Stimulated activated CD8-positive, alpha-beta memory T cell treated with anti-CD3 and anti-CD28 coated beads, Interleukin-2, amount 100 ng/mL, for 1 hour (primary cell): ENCODE measurements at regions not wholly inside any gene's neighbourhood (a gene's known extent, or its start where the extent isn't known, plus 50 kb on each side); places are given as distances from the start of the nearest gene placed in this dataset.
A peak's percentile ranks its signal among the peaks of the same experiment; 100 is the strongest.

Experiments used
- DNase-seq, 2 donors: peaks; one replicate each; pipeline ENCODE4 v3.0.0-alpha.2; 2020; ENCODE audit warnings: low read depth in 2 of 2

DNA sequence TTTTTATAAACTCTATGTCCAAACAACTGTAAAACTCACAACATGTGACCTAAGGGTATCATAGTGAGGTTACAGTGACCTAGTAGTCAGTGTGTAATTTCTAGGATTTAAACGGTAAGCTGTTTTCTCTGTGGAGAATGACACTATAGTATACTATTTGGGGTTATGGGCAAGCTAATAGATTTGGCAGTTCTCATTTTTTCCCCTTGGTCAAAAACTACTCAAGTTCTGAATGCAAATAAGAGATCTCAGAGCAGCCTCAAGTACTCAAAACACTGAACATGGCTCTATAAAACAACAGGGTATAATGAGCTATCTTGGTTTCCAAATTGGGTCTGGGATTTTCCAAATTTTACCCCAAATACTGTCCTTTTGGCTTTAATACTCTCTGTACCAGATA, 88.5 kb upstream of the HMCN1 start:
- no peak for DNase-seq

DNA sequence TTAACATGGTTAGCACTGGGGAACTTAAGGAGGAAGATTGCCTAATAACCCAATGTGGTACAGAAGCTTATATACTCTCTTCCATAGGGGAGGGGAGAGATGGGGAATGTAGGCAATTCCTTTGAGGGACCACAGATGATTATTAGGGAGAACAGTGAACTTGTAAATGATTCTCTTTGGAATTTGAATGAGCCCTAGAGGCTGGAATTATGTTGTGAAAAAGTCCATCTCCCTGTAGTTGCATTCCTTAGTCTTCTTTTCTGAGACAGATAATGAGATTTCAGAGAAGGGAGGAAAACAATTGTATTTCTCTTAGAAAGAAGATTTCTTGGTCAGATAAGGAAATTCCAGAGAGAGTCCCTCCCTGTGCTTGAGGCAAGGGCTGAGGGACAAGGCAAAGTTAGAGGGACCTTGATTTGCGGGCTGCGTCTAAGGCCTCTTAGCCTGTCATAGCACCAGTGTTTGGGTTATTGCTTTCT, 89.0 kb upstream of the HMCN1 start:
- no peak for DNase-seq

DNA sequence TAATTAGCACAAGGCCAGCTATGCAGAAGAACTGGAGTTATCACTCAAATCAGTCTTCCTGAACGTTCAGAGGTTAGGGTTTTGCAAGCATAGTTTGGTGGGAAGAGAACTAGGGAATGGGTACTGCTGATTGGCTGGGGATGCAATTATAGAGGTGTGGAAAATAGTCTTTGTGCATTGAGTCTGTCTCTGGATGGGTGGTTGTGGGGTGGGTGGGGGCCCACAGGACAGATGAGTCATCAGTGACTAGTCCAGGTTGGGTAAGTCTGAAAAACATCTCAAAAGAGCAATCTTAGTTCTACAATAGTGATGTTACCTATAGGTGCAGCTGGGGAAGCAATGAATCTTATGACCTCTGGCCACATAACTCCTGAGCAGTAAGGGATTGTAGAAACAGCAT, 89.7 kb upstream of the HMCN1 start:
- no peak for DNase-seq

DNA sequence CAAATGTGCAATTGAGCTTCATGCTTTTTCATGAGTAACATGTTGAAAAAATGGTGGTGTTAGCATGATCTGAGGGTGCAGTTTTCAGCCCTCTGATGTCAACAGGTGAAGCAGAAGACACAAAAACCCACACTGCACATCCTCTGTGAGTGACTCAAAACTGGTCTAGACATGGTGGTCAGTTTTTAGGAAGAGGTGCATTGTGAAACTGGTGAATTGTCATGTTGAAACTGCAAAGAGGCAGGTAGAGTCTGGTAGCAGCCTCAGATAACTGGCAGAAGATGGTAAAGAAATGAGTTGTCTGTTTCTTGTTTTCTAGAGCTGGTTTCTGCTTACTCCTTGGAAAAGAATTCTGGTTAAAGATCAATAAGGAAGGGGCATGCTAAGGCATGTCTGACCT, 97.3 kb upstream of the HMCN1 start:
- no peak for DNase-seq

DNA sequence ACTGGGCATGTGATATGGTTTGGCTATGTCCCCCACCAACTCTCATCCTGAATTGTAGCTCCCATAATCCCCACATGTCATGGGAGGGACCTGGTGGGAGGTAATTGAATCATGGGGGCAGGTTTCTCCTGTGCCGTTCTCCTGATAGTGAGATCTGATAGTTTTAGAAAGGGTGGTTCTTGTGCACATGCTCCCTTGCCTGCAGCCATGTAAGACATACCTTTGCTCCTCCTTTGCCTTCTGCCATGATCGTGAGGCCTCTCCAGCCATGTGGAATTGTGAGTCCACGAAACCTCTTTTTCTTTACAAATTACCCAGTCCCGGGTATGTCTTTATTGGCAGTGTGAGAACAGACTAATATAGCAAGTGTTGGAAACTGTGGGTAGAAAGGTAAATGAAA, 99.5 kb upstream of the HMCN1 start:
- no peak for DNase-seq

DNA sequence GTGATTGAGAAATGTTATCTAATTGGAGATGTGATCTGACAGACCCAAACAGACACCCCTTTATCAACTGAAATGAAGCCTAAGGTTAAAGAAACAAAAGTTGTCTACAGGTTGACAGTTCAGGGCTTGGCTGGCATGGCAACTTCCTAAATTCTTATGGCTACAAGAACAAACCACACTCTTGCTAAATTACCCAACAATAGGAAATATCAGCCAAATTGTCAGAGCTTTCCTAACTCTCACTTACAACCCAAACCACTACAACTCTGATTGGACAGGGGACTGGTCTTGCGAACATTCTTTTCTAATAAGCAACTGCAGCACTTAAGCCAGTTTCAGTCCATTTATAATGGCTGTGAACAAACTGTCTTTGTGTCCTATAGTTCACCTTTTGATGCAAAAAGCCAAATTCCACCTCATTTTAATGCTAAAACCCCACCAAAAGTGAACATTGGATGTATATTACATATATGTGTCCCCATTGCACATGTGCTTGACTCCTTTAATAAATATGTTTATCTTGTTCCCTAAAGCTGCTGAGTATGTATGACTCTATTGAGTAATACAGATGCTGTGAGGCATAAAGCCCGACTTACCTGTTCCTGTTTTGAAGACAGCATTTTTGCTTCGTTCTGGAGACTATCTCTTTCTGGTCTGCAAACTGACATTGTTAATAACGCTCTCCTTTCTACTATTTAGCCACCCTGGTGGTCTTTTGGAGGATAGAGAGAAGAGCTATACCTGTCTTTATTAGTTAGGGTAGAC, 101.3 kb upstream of the HMCN1 start:
- DNase-seq: no peak

DNA sequence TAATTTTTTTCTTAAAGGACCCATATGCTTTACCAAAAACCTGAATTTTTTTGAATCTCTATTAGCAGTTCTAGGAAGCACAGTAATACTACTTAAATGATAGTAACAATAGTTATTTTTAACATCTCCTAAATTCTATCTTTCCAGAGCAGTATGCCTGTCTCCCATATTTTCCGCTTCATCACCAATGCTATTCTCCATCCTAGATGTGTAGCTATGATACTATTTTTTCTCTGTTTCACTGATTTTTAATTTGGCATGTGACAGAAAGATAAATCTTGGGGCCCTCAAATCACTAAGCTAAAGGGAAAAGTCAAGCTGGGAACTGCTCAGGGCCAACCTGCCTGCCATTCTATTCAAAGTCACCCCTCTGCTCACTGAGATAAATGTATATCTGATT, 102.3 kb upstream of the HMCN1 start:
- no peak for DNase-seq

DNA sequence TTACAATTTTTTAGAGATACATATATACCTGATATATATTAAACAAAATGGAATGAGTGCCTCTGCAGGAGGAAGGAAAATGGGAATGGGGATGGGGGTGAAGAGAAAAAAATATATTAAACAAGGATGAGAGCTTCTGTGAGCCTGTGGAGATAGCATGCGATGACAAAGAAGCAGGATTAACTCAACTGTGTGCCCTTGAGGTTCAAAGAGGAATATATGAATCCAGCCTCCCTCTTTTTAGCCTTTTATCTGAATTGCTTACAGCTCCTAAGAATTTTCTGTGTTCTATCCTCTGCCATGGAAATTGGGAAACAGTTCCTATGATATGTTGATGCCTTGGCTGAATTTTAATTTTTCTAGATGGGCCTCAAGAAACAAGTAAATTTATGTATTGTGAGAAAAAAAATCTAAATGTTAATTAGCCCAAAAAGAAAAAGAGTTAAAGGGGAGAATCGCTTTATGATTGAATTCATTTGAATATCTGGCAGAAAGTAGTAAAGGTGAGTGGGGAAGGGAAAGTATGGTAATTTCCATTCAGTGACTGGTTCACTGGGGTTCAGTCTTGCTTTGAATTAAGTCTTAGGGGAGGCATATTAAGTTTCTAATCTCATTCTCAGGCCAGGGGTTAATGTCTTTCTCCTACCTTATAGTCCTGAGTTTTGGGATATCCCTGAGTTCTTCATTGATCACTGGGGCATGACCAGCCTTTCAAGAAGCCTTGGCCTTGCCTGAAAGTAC, 106.3 kb upstream of the HMCN1 start:
- DNase-seq: no peak

DNA sequence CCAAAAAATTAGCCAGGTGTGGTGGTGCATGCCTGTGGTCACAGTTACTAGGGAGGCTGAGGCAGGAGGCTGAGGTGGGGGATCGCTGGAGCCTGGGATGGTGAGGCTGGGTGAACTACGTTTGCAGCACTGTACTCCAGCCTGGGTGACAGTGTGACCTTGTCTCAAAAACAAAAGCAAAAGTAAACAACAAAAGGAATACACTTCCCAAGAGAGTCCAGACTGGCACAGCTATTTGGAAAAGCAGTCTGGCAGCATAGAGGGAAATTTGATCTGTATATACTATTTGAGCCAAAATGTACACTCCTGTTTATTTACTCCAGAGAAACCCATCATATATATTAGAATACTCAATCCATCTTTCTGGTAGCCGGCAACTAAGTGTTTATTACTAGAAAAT, 107.0 kb upstream of the HMCN1 start:
- no peak for DNase-seq

DNA sequence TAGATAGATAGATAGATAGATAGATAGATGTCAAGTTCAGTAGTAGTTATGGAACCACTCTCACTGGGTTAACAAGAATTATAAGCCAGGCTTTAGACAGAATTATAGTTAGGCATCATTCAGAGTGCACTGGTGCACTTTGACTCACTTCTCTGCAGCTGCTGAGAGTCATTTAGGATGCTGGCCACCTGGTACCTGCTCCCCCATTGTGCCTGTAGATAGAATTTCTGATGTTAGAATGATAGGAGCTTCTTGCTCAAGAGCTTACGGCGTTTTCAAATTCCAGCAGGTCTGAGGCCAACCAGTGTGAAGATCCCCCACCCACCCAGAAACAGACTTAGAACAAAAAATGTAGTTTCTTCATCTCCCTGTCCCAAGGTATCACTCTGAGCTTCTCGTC, 107.8 kb upstream of the HMCN1 start:
- no peak for DNase-seq

DNA sequence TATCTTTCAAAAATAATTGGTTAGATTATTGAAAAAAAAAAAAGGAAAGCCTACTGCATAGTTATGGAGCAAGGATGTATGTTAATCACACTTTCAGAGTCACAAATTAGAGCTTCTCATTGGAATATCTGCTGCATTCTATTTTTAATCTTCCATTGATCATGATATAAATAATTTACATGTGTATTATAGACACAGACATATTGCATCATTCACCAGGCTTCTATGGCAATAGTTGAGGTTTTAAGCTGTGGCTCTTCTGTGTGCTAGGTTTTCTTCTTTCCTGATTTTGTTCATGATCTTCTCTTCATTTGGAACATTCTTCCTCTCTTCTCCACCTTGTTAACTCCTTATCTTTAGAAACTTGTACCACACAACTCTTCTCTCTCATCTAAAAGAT, 123.2 kb upstream of the HMCN1 start:
- no peak for DNase-seq

DNA sequence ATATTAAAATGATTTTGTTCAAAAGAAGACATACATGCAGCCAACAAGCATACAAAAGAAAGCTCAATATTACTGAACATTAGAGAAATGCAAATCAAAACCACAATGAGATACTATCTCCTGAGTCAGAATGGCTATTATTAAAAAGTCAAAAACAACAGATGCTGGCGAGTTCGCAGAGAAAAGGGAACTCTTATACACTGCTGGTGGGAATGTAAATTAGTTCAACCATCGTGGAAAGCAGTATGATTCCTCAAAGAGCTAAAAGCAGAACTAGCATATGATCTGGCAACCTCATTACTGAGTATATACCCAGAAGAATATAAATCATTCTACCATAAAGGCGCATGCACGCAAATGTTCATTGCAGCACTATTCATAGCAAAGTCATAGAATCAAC, 126.0 kb upstream of the HMCN1 start:
- no peak for DNase-seq

DNA sequence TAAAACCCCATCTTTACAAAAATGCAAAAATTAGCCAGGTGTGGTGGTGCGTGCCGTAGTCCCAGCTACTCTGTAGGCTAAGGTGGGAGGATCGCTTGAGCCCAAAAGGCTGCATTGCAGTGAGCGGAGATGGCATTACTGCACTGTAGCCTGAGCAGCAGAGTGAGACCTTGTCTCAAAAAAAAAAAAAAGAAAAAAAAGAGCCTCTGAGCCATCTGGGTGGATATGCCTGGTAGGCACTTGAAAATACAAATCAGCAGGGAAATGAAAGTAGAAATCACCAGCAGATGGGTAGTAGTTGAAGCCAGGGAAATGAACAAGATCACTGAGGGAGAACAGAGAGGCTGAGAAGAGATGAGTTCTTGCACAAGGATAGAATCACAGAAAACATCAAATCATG, 131.0 kb upstream of the HMCN1 start:
- no peak for DNase-seq

DNA sequence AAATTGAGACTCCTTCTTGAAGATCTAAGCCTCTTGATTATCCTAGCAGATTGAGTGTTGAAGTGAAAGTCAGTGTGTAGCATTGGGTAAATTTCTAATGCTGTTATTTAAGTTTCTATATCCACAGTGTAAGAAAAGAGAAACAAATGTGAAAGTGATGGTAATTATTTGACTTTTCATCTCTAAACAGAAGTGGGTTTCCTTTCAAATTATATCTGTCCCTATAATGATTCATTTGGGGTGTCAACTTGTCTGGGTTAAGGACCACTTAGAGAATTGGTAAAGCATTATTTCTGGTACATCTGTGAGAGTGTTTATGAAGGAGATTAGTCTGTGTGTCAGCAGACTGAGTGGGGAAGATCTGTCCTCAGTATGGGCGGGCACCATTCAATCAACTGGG, 133.0 kb upstream of the HMCN1 start:
- no peak for DNase-seq

DNA sequence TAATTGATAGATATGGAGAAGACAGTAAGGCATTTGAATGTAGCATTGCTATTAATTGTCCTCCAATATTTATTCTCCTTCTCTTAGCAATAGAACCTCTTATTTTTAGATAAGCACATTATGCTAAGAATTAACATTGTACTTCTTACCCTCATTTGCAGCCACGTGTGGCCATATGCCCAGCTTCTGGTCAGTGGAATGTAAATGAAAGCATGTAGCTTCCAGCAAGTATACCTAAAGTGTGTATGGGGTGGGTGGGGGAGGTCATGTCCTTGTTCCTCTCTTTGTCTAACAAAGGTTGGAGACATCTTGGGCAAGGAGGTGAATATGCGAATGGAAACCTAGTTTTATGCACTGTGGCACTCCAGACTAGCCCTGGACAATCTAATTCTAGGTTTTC, 133.6 kb upstream of the HMCN1 start:
- no peak for DNase-seq

DNA sequence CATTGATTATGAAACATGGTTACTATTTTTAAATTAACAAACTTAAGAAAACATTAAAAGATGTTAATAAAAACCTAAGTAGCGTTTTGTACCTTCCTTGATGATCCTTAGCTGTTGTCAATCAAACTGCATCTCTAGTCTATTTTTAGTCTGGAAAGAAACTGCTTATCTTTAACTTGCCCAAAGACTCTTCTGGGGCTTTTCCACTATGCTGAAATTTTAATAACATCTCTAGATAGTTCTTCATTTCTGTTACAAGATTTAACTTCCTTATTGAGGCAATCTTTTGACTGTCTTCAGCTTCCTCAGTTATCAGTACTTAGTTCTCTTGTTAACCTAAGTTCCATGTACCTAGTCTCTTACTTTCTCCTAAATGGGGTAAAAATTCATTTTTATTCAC, 135.9 kb upstream of the HMCN1 start:
- no peak for DNase-seq

DNA sequence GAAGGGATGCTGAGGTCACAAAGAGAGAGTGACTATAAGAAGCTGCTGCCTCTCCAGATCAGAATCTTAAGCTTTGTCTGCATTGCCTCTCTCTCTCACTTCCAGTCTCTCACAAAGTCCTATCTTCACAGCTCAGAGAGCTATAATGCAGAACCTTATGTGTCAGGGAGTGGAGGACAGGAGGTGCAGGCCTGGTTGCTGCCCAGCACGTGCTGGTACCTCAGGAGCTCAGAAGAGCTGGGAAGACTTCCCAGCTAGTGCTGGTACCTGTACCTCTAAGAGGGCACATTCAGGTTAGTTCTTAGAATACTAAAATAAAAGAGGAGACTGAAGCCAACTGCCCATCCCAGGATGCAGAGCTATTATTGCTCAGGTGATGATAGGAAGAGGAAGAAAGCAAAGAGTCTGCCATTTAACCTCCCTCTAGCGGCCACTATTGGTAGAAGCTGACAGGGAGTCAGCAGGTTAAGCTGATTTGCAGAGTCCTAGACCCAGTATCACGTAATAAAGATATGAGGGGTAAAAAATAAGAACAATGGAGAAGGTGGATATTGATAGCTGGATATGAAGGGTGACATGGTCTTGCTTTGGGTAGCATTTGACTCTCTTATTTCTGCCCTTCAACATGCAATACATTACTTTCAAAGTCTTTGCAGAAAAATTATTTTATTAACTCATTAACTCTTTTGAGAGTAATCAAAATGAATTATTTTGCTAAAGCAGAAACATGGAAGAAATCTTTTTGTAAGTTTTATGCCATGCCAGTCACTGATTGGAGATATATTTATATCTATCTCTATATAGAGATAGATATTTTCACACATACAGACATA, 138.1 kb upstream of the HMCN1 start:
- DNase-seq: peak; percentile 4 to 17

DNA sequence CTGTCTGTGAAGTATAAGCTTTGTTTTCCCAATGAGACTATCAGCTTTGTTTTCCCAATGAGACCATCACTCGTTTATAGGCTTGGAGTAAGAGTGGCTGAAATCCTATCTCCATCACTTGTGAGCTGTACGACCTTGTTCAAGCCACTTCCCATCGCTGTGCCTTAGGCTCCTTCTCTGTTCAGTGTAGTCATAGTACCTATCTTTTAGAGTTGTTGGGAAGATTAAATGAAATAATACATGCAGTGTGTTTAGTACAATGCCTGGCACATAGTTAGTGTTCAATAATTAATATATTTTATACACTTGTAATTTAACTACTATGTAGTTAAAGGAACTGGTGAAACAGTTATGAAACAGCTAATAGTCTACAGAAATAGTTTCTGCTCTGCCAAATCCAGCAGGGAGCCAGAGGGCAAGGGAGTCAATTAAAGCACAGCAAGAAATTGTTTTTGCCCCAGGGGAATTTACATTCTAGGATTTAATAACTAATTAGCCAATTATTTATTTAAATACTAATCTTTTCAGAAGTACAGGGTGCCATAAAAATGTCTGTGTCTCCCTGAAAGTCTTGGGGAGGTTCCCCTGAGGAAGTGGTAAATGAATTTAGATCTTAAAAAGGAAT, 139.3 kb upstream of the HMCN1 start:
- no peak for DNase-seq

DNA sequence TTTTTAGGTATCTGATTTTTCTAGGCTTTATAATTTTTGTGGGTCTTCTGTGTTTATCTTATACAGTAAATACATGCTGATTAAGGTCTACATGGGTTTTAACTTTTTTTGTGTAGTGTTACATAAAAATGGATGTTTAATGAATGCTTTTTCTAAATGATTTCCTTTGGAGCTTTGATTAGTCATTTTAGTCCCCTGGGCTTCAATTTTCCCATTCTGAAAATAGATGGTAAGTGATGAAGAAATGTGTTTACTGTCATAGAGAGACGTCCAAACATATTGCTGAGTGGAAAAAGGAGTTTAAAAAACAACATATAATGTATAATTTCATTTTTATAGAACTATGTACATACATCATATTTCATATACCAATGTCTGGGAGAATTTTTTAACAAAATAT, 140.9 kb upstream of the HMCN1 start:
- DNase-seq: no peak

DNA sequence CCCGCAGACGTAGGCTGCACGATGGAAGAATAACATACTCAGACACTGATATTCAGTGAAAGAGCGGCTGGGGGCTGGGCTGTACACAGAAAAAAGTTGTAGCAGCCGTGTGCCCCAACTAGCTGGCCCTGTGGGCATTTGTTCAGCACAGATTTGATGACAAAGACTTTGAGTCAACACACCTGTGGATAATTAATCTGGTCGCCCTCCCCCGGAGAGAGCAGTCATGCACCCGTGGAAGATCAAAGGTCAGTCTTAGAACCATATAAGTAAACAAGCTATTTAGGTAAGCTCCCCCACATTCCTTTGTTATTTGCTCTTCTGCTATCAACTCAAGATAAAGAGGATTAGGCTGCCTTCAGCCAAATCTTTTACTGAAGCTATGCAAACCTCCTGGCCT, 148.4 kb upstream of the HMCN1 start:
- DNase-seq: no peak

DNA sequence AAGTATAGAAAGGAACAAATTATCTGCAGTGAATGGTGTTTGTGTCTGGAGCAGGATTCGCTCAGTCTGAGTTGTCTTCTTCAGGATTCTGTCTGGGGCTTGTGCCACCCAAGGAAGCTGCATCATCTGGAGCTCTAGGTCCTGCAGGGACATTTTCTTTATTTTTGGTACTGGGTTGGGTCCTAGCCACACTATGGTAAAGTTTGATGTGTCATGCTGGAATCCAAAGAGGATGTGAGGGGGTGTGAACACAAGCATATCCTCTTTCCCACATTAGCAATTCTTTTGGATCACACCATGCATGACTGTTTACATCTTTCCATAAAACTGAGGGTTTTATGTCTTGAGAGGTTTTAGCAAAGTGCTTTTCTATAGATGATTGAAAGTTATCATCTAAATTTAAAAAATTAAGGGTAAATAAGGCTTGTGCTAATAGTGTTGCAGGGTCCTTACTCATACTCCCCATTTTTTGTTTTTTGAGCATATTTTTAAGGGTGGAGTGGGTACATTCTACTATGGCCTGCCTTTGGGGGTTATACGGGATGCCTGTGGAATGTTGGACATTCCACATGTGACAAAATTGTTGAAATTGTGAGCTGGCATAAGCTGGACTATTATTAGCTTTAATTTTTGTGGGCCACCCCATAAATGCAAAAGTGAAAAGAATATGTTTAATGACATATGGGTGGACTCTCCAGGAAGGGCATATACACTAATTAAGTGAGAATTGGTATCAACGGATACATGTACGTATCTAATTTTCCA, 152.0 kb upstream of the HMCN1 start:
- DNase-seq: no peak
